GM10266 (cell line): ENCODE measurements at regions not wholly inside any gene's neighbourhood (a gene's known extent, or its start where the extent isn't known, plus 50 kb on each side); places are given as distances from the start of the nearest gene placed in this dataset.
"Not testable (repeated sequence)": the region's sequence is repeated elsewhere in the genome, so short reads cannot be mapped to it uniquely, and the experiment has no call there.

ENCODE experiments used
- DNase-seq: peaks from one replicate; pipeline ENCODE4 v3.0.0; 2012; ENCODE audit errors: extremely low spot score
- CTCF ChIP-seq: IDR thresholded peaks from 2 replicates; pipeline ENCODE4 v1.5.1; 2012; ENCODE audit warnings: mild to moderate bottlenecking, low read depth; ENCODE audit not compliant: control insufficient read depth, insufficient read depth; ENCODE audit errors: missing control alignments

DNA sequence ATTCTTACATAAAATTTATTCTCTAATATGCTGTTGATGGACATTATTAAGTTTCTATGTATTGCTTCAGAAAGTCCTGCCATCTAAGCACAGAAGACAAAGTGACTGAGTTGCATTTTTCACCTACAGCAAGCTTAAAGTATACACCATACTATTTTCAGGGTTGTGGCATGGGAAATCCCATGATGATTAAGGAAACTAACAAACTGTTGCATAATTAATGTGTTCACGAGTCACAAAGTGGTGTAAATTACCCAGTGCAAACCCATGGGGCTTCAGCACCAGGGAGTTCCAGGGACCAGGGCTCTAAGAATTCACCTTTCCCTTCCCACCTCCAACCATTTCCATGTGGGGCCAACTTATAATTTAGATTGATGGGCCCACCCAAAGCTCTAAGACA, 81.9 kb upstream of the NR5A2 start:
- DNase-seq, result no peak
- no peak for TF ChIP-seq CTCF

DNA sequence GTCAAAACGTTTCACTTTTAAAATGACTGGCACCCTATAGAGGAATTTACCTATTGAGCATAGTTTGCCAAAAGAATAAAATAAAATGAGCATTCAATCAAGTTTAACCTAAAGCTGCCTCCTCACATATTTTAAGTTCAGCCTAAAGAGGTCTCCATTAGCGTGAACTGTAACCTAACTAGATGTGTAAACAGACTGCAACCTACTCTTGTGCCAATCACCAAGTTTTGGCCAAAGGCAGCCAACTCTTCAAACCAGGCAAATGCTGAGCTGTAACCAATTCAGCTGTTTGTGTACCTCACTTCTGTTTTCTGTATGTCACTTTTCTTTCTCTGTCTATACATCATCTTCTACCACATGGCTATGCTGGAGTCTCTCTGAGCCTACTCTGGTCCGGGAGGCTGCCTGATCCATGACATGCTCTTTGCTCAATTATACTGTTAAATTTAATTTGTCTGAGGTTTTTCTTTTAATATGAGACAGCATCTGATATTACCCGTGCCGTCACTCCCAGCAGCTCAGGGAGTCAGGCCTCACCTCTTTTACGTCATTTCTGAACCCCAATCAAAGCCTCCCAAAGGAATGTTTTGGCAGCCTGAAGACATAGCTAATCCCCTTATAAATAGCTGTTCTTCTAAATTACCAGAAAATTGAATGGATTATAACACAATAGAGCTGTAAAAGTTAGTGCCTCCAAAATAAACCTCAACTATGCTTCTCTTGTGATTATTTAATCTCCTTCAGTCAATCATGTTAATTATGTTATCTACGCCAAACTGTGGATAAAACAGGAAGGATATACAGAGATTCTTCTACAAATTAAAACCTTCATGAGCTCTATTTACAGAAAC, 81.0 kb upstream of the NR5A2 start:
- no peak for DNase-seq
- TF ChIP-seq CTCF, result no peak

GRCh38 chr1:199948587-199949280, 78.8 kb upstream of the NR5A2 start:
- no peak for DNase-seq
- no peak for TF ChIP-seq CTCF

DNA sequence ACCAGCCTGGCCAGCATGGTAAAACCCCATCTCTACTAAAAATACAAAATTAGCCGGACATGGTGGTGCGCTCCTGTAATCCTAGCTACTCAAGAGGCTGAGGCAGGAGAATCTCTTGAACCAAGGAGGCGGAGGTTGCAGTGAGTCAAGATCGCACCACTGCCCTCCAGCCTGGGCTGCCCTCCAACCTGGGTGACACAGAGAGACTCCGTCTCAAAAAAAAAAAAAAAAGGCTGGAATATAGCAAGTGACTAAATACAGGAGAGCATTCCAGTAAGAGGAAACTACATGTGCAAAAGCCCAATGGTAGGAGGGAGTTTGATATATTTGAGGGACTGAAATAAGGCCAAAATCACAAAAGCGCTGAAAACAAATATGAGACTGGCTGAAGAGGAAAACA, 76.5 kb upstream of the NR5A2 start:
- not testable (repeated sequence) for DNase-seq

DNA sequence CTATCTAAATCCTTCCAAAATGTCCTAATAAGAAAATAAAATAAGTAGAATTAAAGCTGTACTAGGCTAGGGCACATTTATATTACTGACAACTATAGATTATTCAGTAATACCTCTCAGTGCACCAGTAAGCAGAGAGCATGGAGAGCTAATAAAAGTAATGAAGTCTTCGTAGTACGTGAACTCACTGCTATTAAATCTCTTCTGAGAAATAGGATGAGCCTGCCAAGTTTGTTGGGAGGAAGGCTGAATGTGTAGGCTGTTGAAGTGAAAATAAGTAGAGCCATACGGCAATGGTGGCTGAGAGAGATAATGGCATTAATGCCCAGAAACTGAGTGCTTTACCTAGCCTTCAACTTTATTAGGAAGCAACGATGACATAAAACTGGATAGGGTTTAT, 73.9 kb upstream of the NR5A2 start:
- no peak for DNase-seq
- no peak for TF ChIP-seq CTCF

GRCh38 chr1:199954699-199955098, 72.8 kb upstream of the NR5A2 start:
- peak; percentile 56 for DNase-seq
- peak; percentile 38 for TF ChIP-seq CTCF

DNA sequence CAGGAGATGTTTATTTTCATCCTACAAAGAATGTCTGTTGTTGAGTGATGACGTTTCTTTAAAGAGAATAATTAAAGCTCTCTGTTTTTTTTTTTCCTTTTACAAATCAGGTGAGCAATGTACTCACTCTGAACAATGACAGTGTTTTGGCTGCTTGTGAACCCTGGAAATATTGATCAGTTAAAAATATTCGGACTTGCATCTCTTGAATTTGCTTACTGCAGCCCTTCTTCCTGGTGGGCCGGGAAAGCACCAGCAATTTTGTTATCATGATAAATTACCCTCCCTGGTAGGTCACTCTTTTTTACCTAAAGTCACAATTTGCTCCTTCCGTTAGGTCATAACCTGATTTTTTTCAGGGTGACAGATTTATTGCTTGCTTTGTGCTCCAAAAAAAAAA, 72.3 kb upstream of the NR5A2 start:
- no peak for TF ChIP-seq CTCF
- DNase-seq, result no peak
